Ishikawa (cell line): ENCODE measurements at regions not wholly inside any gene's neighbourhood (a gene's known extent, or its start where the extent isn't known, plus 50 kb on each side); places are given as distances from the start of the nearest gene placed in this dataset.

Source experiments
- EP300 ChIP-seq: IDR thresholded peaks from 2 replicates; pipeline ENCODE4 v1.6.1; 2012; ENCODE audit warnings: borderline replicate concordance
- FOXM1 ChIP-seq: IDR thresholded peaks from 2 replicates; pipeline ENCODE4 v1.6.1; 2012; ENCODE audit warnings: low read depth, borderline replicate concordance
- RAD21 ChIP-seq: IDR thresholded peaks from 2 replicates; pipeline ENCODE4 v1.6.1; 2012; ENCODE audit warnings: low read depth
- TAF1 ChIP-seq: IDR thresholded peaks from 2 replicates; pipeline ENCODE4 v1.6.1; 2012; ENCODE audit warnings: low read depth, mild to moderate bottlenecking
- TEAD4 ChIP-seq: IDR thresholded peaks from 2 replicates; pipeline ENCODE4 v1.6.1; 2012
- YY1 ChIP-seq: IDR thresholded peaks from 2 replicates; pipeline ENCODE4 v1.6.1; 2012; ENCODE audit warnings: low read depth

DNA sequence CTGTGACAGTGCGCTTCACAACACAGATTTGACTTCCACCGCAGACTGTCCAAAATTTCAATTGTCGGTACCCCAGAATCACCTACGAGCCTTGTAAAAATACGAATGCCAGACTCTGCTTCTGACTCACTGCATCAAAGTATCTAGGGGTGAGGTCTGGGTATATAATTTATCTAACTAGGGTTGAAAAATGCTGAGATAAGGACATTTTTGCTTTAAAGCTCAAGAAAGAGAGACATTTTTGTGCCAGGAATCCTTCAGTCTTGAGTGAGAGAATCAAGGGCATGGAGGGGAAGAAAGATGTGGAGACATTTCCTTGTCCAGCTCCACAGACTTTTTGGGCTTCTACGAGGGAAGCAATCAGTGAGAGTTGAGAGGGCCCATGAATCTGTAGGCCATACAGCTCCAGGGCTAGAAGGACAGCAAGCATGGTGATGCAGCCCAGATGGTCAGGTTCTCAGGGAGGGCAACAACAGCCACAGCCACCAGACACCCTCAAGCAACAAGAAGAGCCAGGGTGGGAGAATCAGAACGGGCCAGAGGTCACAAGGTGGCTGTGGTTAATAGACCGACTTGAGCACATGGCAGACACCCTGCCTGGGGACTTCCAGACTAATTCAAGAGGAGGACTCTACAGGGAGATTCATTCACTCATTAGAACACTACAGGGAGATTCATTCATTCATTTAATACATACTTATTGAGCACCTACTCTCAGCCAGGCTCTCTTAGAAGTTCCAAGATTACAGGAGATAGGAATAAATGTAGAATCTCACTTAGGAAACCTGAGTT, 211.1 kb upstream of the PRDM1 start:
- TF ChIP-seq TAF1, result no peak
- TF ChIP-seq TEAD4, result no peak
- TF ChIP-seq EP300, result no peak
- no peak for TF ChIP-seq RAD21
- TF ChIP-seq YY1, result no peak
- no peak for TF ChIP-seq FOXM1
